Caki2 (cell line): ENCODE measurements at regions not wholly inside any gene's neighbourhood (a gene's known extent, or its start where the extent isn't known, plus 50 kb on each side); places are given as distances from the start of the nearest gene placed in this dataset.
"Not testable (repeated sequence)": the region's sequence is repeated elsewhere in the genome, so short reads cannot be mapped to it uniquely, and the experiment has no call there.

Experiments
- DNase-seq: peaks from one replicate; pipeline ENCODE4 v3.0.0-alpha.2; 2015; ENCODE audit warnings: low read depth
- in situ Hi-C: cut with HindIII; loops from 2 replicates; pipeline ENCODE4 v1.10.0; 2016; ENCODE audit warnings: low sequenced_read_pairs, low pct_unique_long_range_greater_than_20kb, mixed read lengths

- in situ Hi-C loops = no loop called here
- no peak for DNase-seq
Measured at GRCh38 chr12:113734503-113734902, 231.6 kb downstream of the RBM19 start.

DNA sequence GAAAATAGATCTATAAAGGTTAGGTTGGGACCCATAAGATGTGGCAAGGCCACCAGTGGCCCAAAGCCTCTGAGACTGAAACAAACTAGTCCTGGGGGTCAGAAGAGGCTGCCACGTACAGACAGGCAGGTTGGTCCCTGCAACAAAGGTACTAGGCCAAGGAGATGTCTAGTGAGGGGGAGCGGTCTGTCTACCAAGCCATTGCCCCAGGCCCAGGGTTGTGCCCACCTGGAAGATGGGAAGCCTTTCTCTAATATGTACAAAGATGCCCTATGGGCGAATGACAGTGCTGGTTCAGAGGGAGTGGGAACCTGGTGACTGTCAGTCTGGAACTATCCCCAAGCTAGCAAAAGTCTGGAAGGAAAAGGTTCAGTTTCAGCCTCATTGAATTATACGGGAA, 233.2 kb downstream of the RBM19 start:
- no peak for DNase-seq
- in situ Hi-C loops = no loop called here

DNA sequence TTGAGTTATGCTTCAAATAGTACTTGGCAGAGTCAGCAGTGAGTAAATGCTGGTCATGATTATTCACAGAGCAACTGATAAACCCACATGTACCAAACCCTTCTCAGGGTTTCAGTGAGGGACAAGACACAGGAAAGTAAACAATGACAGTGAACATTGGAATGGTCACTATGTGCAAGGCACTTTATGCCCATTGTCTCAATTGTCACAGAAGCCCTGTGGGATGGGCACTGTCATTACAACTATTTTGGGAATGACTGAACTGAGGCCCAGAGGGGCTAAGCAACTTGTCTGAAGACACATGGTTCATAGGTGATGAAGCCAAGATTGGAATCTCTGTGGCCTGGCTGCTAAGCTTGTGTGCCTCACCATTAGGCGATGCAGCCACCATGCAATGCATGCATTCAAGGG, 238.5 kb downstream of the RBM19 start:
- peak; percentile 8 for DNase-seq
- in situ Hi-C loops = no loop called here

- DNase-seq = no peak
- in situ Hi-C loops = no loop called here
Measured at GRCh38 chr12:113726254-113726819, 239.8 kb downstream of the RBM19 start.

- in situ Hi-C loops = no loop called here
- no peak for DNase-seq
Measured at GRCh38 chr12:113725557-113725876, 240.6 kb downstream of the RBM19 start.

DNA sequence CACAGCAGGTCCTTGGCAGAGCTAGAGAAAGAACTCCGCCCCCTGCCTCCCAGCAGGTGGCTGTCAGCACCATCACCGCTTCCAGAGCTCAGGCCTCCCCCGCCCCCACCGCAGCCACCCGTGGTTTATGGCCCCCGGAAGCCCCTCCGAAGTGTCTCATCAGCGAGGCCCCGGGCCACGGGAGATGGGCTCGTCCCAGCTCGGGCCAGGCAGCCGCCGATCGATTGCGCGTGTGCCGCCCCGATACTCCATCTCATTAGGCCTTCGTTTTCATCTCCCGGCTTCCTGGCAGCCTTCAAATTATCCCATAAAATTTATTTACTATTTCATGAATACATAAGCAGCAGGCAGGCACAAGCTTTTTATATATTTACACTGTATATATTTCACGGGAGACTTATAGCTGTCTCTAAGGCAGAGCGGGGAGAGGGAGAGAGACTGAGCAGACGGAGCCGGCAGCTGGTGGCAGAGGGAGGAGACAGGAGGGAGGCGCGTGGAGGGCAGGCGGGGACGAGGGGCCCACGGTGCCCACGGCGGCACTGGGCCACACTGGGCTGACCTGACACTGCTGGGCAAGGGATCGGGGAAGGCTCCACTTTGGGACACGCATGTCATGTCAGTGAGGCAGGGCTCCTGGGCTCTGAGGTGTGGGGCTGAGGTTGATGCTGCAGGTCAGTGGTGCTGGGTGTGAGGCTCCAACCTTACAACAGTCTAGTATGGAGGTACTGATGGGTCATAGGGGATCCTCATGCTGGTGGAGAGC, 241.2 kb downstream of the RBM19 start:
- no peak for DNase-seq
- in situ Hi-C loops = no loop called here

DNA sequence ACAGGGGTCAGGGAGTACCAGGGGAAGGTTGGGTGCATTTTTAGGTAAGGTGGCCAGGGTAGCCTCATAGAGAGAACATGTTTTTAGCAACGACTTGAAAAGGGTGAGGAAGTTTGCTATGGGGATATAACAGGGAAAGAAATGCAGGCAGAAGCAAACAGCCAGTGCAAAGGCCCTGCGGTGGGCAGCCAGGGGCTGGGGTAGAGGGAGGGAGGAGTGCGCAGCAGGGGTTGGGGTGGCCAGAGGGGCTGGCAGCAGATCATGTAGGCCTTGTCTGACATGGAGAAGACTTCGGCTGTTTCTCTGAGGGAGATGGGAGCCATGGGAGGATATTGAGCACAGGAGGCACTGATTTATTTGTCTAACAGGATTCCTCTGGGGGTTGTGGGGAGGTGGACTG, 242.5 kb downstream of the RBM19 start:
- no peak for DNase-seq
- in situ Hi-C loops = no loop called here

- DNase-seq = no peak
- in situ Hi-C loops = no loop called here
Measured at GRCh38 chr12:113722747-113723146, 243.4 kb downstream of the RBM19 start.

DNA sequence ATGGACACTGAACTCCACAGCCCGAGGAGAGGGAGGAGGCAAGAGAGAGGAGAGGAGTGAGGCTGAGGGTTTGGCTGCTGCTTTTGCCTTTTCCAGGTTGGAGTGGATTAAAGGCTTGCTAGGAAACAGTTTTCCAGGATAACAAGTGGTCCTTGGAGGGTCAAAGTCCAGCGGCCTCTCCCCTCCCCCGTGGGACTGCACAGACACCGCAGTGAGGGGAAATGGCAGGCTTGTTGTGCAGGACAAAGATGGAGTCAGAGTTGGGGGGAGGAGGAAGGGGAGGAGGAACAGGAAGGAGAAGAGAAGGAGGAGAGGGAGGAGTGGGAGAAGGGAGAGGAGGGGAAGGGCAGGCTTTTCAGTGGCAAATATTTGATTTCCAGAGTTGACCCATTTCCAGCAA, 245.5 kb downstream of the RBM19 start:
- no peak for DNase-seq
- in situ Hi-C loops = no loop called here

- in situ Hi-C loops = no loop called here
- DNase-seq = no peak
Measured at GRCh38 chr12:113719911-113720591, 246.1 kb downstream of the RBM19 start.

- DNase-seq = no peak
- in situ Hi-C loops = no loop called here
Measured at GRCh38 chr12:113713156-113713555, 241.5 kb upstream of the LHX5 start.

GRCh38 chr12:113712481-113712880, 240.8 kb upstream of the LHX5 start:
- in situ Hi-C loops = no loop called here
- no peak for DNase-seq

DNA sequence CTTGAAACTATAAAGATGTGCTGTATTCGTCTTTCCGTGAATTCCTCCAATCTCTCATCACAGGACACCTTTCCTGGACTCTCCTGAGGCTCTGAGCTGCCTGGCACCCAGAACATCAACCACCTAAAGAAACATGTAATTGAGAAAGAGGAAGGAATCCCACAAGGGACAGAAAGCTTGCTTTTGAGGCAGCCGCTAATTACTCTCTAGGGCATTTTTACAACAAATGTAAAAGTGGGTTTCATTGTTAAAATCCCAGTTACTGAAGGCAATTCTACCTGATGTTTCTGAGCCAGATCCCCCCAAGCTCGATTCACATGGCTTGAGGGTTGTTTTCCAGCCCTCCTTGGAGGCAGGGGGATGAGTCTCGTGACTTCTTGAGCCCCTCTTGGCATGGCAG, 238.5 kb upstream of the LHX5 start:
- DNase-seq = no peak
- in situ Hi-C loops = no loop called here

DNA sequence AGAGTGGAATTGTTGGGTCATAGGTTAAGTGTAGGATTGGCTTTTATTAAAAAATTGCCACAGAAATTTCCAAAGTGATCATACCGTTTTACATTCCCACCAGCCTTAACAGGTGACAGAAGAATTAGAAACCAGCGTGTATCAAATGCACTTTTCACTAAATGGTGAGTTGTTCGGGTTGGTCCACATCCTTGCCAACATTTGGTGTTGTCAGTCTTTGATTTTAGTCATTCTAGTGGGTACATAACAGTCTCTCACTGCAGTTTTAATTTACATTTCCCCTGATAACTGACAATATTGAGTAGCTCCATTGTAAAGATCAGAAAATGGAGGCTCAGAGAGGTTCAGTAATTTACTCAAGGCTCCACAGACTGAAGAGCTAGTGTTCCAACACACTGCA, 237.8 kb upstream of the LHX5 start:
- in situ Hi-C loops = no loop called here
- no peak for DNase-seq

- in situ Hi-C loops = no loop called here
- DNase-seq = no peak
Measured at GRCh38 chr12:113702836-113703235, 231.2 kb upstream of the LHX5 start.

DNA sequence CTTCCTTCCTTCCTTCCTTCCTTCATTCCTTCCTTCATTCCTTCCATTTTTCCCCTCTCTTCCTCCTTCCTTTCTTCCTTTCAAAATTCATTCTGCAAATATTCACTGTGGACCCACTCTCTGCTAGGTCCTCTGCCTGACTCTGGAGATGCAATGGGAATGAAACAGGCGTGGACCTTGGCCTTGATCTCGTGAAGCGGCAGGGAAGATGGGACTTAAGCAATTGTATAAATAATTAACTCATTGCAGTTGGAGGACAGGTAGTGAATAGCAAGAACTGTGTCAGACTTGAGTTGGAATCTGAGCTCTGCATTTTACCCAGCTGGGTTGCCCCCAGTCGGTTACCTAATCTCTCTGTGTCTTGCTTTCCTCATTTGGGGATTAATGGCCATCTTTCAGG, 230.6 kb upstream of the LHX5 start:
- in situ Hi-C loops = no loop called here
- DNase-seq = no peak

GRCh38 chr12:113700943-113701342, 229.3 kb upstream of the LHX5 start:
- in situ Hi-C loops = no loop called here
- peak; percentile 19 for DNase-seq

- in situ Hi-C loops, DNase-seq: not testable (repeated sequence)
Measured at GRCh38 chr12:113699984-113700383, 228.3 kb upstream of the LHX5 start.

GRCh38 chr12:113698510-113698858, 226.8 kb upstream of the LHX5 start:
- no peak for DNase-seq
- in situ Hi-C loops = no loop called here
